Activated CD4-positive, alpha-beta T cell treated with anti-CD3 and anti-CD28 coated beads for 48 hours (primary cell): ENCODE measurements at regions not wholly inside any gene's neighbourhood (a gene's known extent, or its start where the extent isn't known, plus 50 kb on each side); places are given as distances from the start of the nearest gene placed in this dataset.
"Not testable (repeated sequence)": the region's sequence is repeated elsewhere in the genome, so short reads cannot be mapped to it uniquely, and the experiment has no call there.

Source experiments
- DNase-seq: peaks from one replicate; pipeline ENCODE4 v3.0.0-alpha.2; 2020

- no peak for DNase-seq
Observed at GRCh38 chr19:28610731-28611130, 602.2 kb downstream of the UQCRFS1 start.

DNA sequence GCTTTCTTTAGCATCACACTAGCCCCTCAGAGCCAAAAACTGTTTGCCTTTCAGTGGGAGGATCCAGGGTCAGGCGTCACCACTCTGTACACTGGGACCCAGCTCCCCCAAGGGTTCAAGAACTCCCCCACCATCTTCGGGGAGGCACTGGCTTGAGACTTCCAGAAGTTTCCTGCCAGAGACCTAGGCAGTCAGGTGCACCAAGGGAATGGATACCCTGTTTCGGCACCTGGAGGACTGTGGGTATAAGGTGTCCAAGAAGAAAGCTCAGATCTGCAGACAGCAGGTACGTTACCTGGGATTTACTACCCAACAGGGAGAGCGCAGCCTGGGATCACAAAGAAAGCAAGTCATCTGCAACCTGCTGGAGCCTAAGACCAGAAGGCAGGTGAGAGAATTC lies 603.0 kb downstream of the UQCRFS1 start:
- DNase-seq, result no peak

DNA sequence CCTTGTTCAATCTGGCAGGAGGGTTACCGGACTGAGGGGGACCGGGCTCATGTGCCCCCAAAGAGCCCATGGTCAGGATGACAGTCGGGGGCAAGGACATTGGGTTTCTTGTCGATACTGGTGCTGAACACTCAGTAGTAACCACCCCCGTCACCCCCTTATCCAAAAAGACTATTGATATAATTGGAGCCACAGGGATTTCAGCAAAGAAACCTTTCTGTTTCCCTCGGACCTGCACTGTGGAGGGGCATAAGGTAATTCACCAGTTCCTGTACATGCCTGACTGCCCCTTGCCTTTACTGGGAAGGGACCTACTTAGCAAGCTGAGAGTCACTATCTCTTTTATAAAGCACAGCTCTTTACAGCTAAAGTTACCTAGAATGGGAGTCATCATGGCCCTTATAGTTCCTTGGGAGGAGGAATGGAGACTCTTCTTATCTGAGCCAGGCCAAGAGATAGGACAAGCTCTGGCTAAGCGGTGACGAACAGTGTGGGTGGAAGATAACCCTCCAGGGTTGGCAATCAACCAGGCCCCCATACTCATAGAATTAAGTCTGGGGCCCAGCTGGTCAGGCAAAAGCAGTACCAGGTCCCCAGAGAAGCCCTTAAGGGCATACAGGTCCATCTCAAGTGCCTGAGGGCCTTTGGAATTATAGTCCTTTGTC lies 603.7 kb downstream of the UQCRFS1 start:
- DNase-seq, result no peak

- DNase-seq, result no peak
Observed at GRCh38 chr19:28608292-28608691, 604.7 kb downstream of the UQCRFS1 start.

- DNase-seq, result no peak
Observed at GRCh38 chr19:28607066-28607583, 605.8 kb downstream of the UQCRFS1 start.

- DNase-seq, result no peak
Observed at GRCh38 chr19:28606269-28607032, 606.5 kb downstream of the UQCRFS1 start.

GRCh38 chr19:28605501-28606268 lies 607.3 kb downstream of the UQCRFS1 start:
- DNase-seq, result no peak

DNA sequence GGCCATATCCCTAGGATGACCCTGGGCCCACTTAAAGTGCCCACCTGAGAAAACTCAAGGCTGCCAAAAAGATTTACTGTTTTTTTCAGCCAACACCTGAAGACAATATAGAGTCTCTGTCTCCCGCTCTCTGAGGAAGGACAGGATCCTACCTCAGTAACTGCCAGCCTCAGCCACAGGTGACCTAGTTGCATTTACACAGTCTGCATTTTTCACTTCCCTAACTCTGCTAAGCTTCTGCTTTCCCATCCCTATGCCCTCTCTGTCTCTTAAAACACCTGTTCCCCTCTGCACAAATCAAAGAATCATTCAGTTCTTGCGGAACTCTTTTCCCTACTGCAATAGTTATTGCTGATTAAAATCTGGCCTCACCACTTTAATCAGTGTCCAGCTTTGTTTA lies 609.5 kb downstream of the UQCRFS1 start:
- DNase-seq, result no peak

DNA sequence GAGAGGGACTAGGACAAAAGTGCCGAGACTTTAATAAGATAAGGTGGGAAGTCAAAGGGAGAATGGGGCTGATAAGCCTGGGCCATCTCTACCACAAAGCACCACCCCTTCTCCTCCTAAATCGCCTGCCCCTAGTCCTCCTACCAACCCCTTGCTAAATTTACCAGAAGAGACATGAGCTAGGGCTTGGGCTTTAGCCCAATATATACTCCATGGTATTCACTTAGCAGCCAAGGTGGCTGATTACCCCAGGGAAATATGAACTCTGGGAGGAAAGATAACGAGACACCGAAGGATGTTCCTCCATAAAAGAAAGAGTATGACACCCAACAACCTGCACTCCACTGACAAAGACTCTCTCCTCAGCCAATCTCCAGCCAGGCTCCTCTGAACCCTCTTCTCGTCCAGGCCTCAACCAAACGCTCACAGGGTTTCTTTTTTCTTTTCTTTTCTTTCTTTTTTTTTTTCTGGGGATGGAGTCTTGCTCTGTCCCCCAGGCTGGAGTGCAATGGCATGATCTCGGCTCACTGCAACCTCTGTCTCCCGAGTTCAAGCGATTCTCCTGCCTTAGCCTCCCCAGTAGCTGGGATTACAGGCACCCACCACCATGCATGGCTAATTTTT lies 610.2 kb downstream of the UQCRFS1 start:
- no peak for DNase-seq

GRCh38 chr19:28601723-28602440 lies 611.1 kb downstream of the UQCRFS1 start:
- no peak for DNase-seq

DNA sequence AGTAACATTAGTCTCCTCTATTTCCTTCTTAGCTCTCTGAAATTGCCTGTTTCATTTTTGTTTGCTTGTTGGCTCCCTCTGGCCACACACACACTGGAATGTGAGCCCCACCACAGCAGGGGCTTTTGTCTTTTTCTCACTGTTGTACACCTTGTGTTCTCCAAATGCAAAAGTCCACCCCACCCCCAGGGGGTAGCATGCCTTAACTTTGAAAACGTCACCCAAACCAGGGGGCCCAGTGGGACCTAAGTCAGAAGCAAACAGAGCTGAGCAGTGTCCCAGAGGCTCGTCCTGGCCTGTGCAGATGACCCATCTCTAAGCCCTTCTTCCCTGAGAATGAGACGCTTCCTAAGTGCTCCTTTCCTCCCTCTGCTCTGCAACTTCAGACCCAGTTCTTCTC lies 614.1 kb downstream of the UQCRFS1 start:
- no peak for DNase-seq

- no peak for DNase-seq
Observed at GRCh38 chr19:28596561-28597071, 616.3 kb downstream of the UQCRFS1 start.

DNA sequence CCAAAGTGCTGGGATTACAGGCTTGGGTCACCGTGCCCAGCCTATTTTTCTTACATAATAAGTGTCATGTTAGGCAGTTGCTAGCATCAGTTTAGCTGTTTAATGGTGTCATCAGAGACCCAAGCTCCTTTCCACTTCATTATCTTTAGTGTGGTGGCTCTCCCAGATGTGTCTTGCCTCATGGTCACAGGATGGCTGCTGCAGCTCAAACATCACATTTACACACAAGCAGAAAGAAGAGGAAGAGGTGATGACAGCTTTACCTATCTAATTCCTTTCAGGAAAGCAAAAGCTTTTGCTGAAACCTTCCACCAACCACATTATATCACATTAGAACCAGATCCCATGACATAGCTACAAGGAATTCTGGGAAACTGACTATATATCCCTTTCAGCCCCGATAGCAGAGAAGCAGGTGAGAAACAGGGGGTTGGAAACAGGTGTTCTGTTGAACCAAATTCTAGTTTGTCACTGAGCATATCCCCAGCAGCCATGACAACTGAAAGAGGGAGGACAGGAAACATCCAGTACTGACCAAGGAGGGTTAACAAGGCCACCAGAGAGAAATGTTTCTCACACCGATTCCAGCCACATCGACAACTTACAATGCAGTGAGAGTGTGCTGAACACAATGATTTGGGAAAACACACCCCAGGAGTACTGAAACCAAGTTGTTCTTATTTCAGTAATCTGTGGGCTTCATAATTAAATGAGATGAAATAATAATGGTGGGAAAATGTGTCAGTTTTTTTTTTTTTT lies 617.0 kb downstream of the UQCRFS1 start:
- DNase-seq, result no peak

DNA sequence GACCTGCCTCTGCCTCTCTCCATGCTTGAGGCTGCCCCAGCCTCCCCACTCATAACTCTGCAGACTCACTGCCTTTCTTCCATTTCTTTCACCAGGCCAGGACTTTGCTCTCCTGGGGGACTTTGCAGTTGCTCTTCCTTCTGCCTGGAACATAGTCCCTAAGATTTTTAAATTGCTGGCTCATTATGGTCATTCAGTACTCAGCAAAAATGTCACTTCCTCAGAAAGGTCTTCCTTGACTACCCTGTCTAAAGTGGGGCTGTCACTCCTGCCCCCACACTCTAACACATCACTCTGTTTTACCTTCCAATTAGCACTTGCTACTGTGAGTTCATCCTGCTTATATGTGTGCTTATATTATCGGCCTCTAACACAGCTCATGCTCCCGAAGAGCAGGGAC lies 618.2 kb downstream of the UQCRFS1 start:
- DNase-seq, result no peak

GRCh38 chr19:28589991-28590411 lies 623.0 kb downstream of the UQCRFS1 start:
- DNase-seq, result not testable (repeated sequence)

DNA sequence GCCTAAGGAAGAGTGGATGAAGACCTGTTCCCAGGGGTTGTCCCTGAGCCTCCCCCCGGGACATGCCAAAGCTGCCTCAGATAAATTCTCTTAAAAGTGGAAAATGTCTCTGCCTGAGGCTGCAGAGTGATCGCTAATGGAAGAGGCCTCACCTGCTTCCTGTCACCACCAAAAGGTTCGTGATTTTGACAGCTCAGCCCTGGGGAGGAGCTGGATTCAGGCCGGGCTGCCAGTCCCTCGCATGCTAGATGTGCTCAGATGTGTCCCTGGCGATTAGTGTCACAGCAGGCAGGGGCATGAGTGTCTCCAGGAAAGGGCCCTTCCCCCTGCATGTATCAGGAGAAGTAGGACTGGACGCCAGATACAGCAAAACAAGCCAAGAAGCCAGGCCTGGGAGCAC lies 626.5 kb downstream of the UQCRFS1 start:
- DNase-seq, result no peak

- no peak for DNase-seq
Observed at GRCh38 chr19:28585796-28586195, 627.2 kb downstream of the UQCRFS1 start.

DNA sequence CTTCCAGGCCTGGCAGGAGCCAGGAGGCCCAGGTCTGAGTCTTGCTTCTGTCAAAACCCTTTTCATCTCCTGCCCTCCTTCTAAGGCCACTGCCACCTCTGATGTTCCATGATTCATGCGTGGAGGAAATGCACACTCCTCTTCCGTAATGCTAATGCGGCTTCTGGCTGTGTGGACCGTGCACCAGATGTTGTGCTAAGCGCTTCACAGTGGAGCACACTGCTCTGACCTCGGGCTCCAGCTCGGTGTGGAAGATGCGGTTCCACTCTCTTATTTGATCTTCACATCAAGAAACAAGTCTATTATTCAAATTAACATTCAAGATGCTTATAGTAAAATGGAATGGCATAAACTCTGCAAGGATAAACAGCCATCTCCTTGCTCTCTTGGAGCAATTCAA lies 629.2 kb downstream of the UQCRFS1 start:
- no peak for DNase-seq

GRCh38 chr19:28583242-28583641 lies 629.7 kb downstream of the UQCRFS1 start:
- DNase-seq, result no peak

GRCh38 chr19:28582796-28583195 lies 630.2 kb downstream of the UQCRFS1 start:
- no peak for DNase-seq

- DNase-seq, result no peak
Observed at GRCh38 chr19:28582344-28582743, 630.6 kb downstream of the UQCRFS1 start.

GRCh38 chr19:28581468-28581770 lies 631.5 kb downstream of the UQCRFS1 start:
- no peak for DNase-seq
